Activated T-helper 17 cell treated with anti-CD3 and anti-CD28 coated beads, Interleukin-2, amount 50 U/mL, for 72 hours (primary cell): ENCODE measurements at regions not wholly inside any gene's neighbourhood (a gene's known extent, or its start where the extent isn't known, plus 50 kb on each side); places are given as distances from the start of the nearest gene placed in this dataset.
"Not testable (repeated sequence)": the region's sequence is repeated elsewhere in the genome, so short reads cannot be mapped to it uniquely, and the experiment has no call there.

Experiments
- ATAC-seq: fragments of 150-1000 bp; cut with Tn5 transposase; replicated peaks from 2 replicates; pipeline ENCODE4 v1.10.0; 2021; ENCODE audit warnings: mild to moderate bottlenecking, moderate library complexity
- H3K27ac Mint-ChIP-seq: one replicate; pipeline ENCODE4 v1.8.0; 2022; ENCODE audit warnings: mixed read lengths
- H3K27me3 Mint-ChIP-seq: one replicate; pipeline ENCODE4 v1.8.0; 2022; ENCODE audit warnings: mixed read lengths
- H3K36me3 Mint-ChIP-seq: one replicate; pipeline ENCODE4 v1.8.0; 2022; ENCODE audit warnings: low read depth, mild to moderate bottlenecking, mixed read lengths
- H3K4me1 Mint-ChIP-seq: one replicate; pipeline ENCODE4 v1.8.0; 2022; ENCODE audit warnings: mixed read lengths
- H3K4me3 Mint-ChIP-seq: one replicate; pipeline ENCODE4 v1.8.0; 2022; ENCODE audit warnings: mild to moderate bottlenecking, mixed read lengths
- H3K9me3 Mint-ChIP-seq: one replicate; pipeline ENCODE4 v1.8.0; 2022; ENCODE audit warnings: mixed read lengths

GRCh38 chr7:92973293-92973731 is 136.9 kb upstream of the CDK6 start:
- peak; percentile 52 for ATAC-seq
- Mint-ChIP-seq H3K4me1 (peaks cover 5% of the 10 kb centered on the region), H3K27ac (no peak overlapping the region), H3K27me3 (peaks cover 4% of the 10 kb centered on the region), H3K4me3 (no peak overlapping the region), H3K36me3 (no peaks in the 10 kb centered on the region), H3K9me3 (peaks cover 19% of the 10 kb centered on the region)

GRCh38 chr7:92972441-92972840 is 136.1 kb upstream of the CDK6 start:
- H3K9me3 Mint-ChIP-seq, result peaks cover 14% of the 10 kb centered on the region
- H3K36me3 Mint-ChIP-seq, result no peaks in the 10 kb centered on the region
- no peak for ATAC-seq
- no peak overlapping the region for H3K4me3 Mint-ChIP-seq
- H3K27ac Mint-ChIP-seq, result no peak overlapping the region
- H3K27me3 Mint-ChIP-seq, result peaks cover 4% of the 10 kb centered on the region
- peaks cover 5% of the 10 kb centered on the region for H3K4me1 Mint-ChIP-seq

DNA sequence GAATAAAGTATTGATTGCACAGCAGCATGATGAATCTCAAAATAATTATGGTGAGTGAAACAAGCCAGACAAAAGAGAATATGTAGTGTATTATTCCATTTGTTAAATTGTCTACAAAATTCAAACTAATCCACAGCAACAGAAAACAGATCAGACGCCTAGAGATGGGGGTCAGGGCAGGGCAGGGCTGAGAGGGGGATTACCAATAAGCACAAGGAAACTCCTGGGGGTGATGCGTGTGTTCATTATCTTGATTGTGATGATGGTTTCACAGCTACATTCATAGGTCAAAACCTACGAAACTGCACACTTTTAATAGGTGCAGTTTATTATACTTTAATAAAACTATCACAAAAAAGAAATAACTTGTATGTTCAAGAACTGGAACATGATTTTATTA is 132.7 kb upstream of the CDK6 start:
- Mint-ChIP-seq H3K9me3 (no peaks in the 10 kb centered on the region), H3K27ac (no peak overlapping the region), H3K4me3 (no peak overlapping the region), H3K4me1 (no peaks in the 10 kb centered on the region), H3K36me3 (no peaks in the 10 kb centered on the region), H3K27me3 (no peaks in the 10 kb centered on the region)
- no peak for ATAC-seq

DNA sequence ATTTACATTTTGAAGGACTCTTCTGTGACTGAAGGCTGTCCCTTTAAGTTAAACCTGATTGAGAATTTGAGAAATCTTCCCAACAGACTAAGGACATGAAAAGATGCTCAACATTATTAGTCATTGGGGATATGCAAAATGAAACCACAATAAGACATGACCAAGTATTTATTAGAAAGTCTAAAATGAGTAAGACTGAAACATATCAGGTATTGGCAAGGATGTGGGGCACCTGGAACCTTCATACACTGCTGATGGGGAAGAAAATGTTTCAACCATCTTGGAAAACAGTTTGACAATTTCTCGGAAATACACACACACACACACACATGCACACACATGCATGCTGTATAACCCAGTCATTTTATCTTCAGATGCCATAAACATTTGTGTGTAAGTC is 132.1 kb upstream of the CDK6 start:
- no peaks in the 10 kb centered on the region for H3K9me3 Mint-ChIP-seq
- peak; percentile 54 for ATAC-seq
- no peaks in the 10 kb centered on the region for H3K36me3 Mint-ChIP-seq
- H3K4me1 Mint-ChIP-seq, result no peaks in the 10 kb centered on the region
- H3K27ac Mint-ChIP-seq, result no peak overlapping the region
- H3K4me3 Mint-ChIP-seq, result no peak overlapping the region
- H3K27me3 Mint-ChIP-seq, result no peaks in the 10 kb centered on the region

DNA sequence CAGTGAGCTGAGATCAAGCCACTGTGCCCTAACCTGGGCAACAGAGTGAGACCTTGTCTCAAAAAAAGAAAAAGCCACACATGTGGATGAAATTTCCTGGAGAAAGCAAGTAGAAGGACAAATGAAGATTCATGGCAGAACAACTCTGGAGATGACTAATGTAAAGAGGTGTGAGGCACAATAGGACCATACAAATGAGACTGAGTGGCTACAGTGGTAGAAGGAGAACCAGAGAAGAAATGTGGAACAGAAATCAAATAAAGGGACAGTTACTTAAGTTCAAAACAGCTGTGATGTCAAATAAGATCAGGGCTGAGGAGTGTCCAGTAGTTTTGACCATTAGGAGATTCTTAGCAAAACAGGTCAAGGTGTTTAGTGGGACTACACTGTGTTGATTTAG is 130.9 kb upstream of the CDK6 start:
- Mint-ChIP-seq H3K27me3 (no peaks in the 10 kb centered on the region), H3K27ac (no peak overlapping the region), H3K9me3 (no peaks in the 10 kb centered on the region), H3K4me1 (no peaks in the 10 kb centered on the region), H3K36me3 (no peaks in the 10 kb centered on the region), H3K4me3 (no peak overlapping the region)
- no peak for ATAC-seq

- Mint-ChIP-seq H3K27ac (no peak overlapping the region), H3K27me3 (no peaks in the 10 kb centered on the region), H3K4me3 (no peak overlapping the region), H3K9me3 (peaks cover 4% of the 10 kb centered on the region), H3K4me1 (no peaks in the 10 kb centered on the region), H3K36me3 (no peaks in the 10 kb centered on the region)
- ATAC-seq, result no peak
Observed at GRCh38 chr7:92964141-92964540, 127.8 kb upstream of the CDK6 start.

DNA sequence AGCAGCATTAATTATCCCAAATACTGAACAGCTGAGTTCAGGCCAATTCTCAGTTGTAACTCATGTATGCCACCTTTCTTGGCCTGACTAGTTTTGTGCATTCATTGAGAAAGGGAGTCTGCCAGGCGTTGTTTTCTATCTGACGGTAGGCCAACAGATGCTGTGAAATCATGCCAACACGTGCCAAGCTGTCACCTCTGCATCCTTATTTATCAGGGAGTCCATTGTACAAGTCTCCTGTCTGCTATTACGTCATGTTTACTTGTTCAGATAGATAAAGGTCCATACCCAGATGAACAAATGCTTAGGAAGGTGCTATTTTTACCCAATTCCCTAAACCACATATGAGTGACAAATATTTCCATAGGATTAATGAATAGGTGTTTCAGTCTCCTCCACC is 127.2 kb upstream of the CDK6 start:
- Mint-ChIP-seq H3K27ac (no peak overlapping the region), H3K4me1 (no peaks in the 10 kb centered on the region), H3K9me3 (peaks cover 4% of the 10 kb centered on the region), H3K36me3 (no peaks in the 10 kb centered on the region), H3K4me3 (no peak overlapping the region), H3K27me3 (no peaks in the 10 kb centered on the region)
- ATAC-seq, result no peak

- Mint-ChIP-seq H3K4me1 (no peaks in the 10 kb centered on the region), H3K9me3 (peaks cover 4% of the 10 kb centered on the region), H3K27me3 (no peaks in the 10 kb centered on the region), H3K36me3 (no peaks in the 10 kb centered on the region), H3K27ac (no peak overlapping the region), H3K4me3 (no peak overlapping the region)
- ATAC-seq, result no peak
Observed at GRCh38 chr7:92961961-92962360, 125.6 kb upstream of the CDK6 start.

DNA sequence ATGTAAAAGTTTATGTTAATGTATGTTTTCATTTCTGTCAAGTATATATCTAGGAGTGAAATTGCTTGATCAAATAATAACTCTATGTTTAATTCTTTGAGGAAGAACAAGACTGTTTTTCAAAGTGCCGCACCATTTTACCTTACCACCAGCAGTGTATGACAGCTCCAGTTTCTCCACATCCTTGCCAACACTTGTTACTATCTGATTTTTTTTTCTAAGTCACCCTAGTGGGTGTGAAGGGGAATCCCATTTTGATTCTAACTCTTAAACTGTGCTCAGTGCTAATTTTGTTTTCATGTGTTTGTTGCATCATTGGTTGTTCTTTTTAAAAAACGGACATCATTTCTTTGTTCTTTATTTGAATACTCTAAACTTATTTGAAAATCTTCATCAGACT is 120.2 kb upstream of the CDK6 start:
- peak overlapping the region; percentile 64 for H3K27ac Mint-ChIP-seq
- ATAC-seq, result peak; percentile 60
- no peaks in the 10 kb centered on the region for H3K27me3 Mint-ChIP-seq
- H3K9me3 Mint-ChIP-seq, result peaks cover 8% of the 10 kb centered on the region
- no peaks in the 10 kb centered on the region for H3K4me1 Mint-ChIP-seq
- H3K36me3 Mint-ChIP-seq, result no peaks in the 10 kb centered on the region
- peak overlapping the region; percentile 7 for H3K4me3 Mint-ChIP-seq

DNA sequence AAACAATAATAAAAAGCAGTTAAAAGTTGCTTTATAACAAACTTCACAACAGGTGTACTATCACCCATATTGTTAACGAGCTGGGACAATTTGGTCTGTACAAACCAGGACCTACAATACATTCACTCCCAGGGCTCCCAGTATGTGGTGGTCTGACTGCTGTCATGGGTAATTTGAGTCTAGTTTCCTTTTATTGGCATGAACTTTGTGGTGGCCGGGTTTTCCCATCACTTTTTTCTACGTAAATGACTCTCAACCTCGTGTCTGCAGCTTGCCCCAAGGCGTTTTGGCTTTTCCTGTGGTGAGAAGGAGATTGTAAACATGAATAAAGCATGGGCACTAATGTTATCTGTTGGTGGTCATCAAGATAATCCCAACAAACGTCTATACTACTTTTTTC is 118.7 kb upstream of the CDK6 start:
- H3K4me1 Mint-ChIP-seq, result no peaks in the 10 kb centered on the region
- peaks cover 8% of the 10 kb centered on the region for H3K9me3 Mint-ChIP-seq
- peak overlapping the region; percentile 57 for H3K27ac Mint-ChIP-seq
- ATAC-seq, result peak; percentile 80
- H3K4me3 Mint-ChIP-seq, result peak overlapping the region; percentile 28
- no peaks in the 10 kb centered on the region for H3K27me3 Mint-ChIP-seq
- H3K36me3 Mint-ChIP-seq, result no peaks in the 10 kb centered on the region

- H3K27ac Mint-ChIP-seq, result peak overlapping the region; percentile 73
- H3K36me3 Mint-ChIP-seq, result no peaks in the 10 kb centered on the region
- peaks cover 5% of the 10 kb centered on the region for H3K9me3 Mint-ChIP-seq
- no peaks in the 10 kb centered on the region for H3K4me1 Mint-ChIP-seq
- peak overlapping the region; percentile 41 for H3K4me3 Mint-ChIP-seq
- peak; percentile 67 for ATAC-seq
- no peaks in the 10 kb centered on the region for H3K27me3 Mint-ChIP-seq
Observed at GRCh38 chr7:92953657-92954056, 117.3 kb upstream of the CDK6 start.

- ATAC-seq, result no peak
- Mint-ChIP-seq H3K4me3 (no peak overlapping the region), H3K36me3 (no peaks in the 10 kb centered on the region), H3K27me3 (no peaks in the 10 kb centered on the region), H3K27ac (no peak overlapping the region), H3K9me3 (peaks cover 5% of the 10 kb centered on the region), H3K4me1 (no peaks in the 10 kb centered on the region)
Observed at GRCh38 chr7:92949748-92950147, 113.4 kb upstream of the CDK6 start.

DNA sequence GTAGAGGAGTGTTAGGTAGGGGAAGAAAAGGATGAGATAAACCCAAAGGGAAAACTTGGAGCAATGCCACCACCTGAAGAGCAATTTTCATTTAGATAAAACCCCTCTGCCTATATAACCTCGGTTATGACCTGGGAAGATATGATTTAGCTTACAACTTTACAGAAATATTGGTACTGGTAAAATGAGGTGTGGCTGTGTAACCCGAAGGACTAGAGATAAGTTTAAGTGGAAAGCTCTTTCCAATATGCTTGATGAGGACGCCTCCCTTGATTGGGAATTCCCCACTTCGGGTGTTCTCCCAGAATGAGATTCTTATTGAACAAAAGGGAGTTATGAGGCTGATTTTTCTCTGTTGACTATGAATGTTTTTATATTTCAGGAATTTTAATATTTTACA is 109.5 kb upstream of the CDK6 start:
- no peak overlapping the region for H3K27ac Mint-ChIP-seq
- no peaks in the 10 kb centered on the region for H3K36me3 Mint-ChIP-seq
- H3K4me3 Mint-ChIP-seq, result no peak overlapping the region
- H3K9me3 Mint-ChIP-seq, result peaks cover 11% of the 10 kb centered on the region
- no peaks in the 10 kb centered on the region for H3K27me3 Mint-ChIP-seq
- ATAC-seq, result no peak
- H3K4me1 Mint-ChIP-seq, result peaks cover 7% of the 10 kb centered on the region

- peaks cover 7% of the 10 kb centered on the region for H3K4me1 Mint-ChIP-seq
- no peak for ATAC-seq
- H3K27me3 Mint-ChIP-seq, result peaks cover 3% of the 10 kb centered on the region
- H3K36me3 Mint-ChIP-seq, result no peaks in the 10 kb centered on the region
- H3K27ac Mint-ChIP-seq, result no peak overlapping the region
- H3K4me3 Mint-ChIP-seq, result no peak overlapping the region
- H3K9me3 Mint-ChIP-seq, result peaks cover 23% of the 10 kb centered on the region
Observed at GRCh38 chr7:92944633-92945032, 108.3 kb upstream of the CDK6 start.

DNA sequence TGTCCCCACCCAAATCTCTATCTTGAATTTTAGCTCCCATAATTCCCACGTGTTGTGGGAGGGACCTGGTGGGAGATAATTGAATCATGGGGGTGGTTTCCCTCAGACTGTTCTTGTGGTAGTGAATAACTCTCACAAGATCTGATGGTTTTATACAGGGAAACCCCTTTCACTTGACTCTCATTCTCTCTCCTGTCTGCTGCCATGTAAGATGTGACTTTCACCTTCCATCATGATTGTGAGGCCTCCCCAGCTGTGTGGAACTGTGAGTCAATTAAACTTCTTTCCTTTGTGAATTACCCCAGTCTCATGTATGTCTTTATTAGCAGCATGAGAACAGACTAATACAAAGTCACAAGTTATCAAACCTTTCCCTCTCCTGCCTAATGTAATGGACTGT is 106.3 kb upstream of the CDK6 start:
- H3K4me1 Mint-ChIP-seq, H3K27me3 Mint-ChIP-seq, H3K36me3 Mint-ChIP-seq, H3K27ac Mint-ChIP-seq: not testable (repeated sequence)
- peak; percentile 81 for ATAC-seq
- Mint-ChIP-seq H3K9me3 (peaks cover 33% of the 10 kb centered on the region), H3K4me3 (peak overlapping the region; percentile 9)

GRCh38 chr7:92939666-92940360 is 103.4 kb upstream of the CDK6 start:
- no peak overlapping the region for H3K4me3 Mint-ChIP-seq
- H3K36me3 Mint-ChIP-seq, result no peaks in the 10 kb centered on the region
- no peak for ATAC-seq
- no peak overlapping the region for H3K27ac Mint-ChIP-seq
- H3K27me3 Mint-ChIP-seq, result peaks cover 3% of the 10 kb centered on the region
- peaks cover 27% of the 10 kb centered on the region for H3K9me3 Mint-ChIP-seq
- H3K4me1 Mint-ChIP-seq, result peaks cover 7% of the 10 kb centered on the region
